NCI-H82 treated with DMSO at 0.1 percent for 48 hours (cell line): ENCODE measurements at regions not wholly inside any gene's neighbourhood (a gene's known extent, or its start where the extent isn't known, plus 50 kb on each side); places are given as distances from the start of the nearest gene placed in this dataset.

Experiments
- DNase-seq: peaks from one replicate; lab custom pipeline; 2025; ENCODE audit not compliant: unreplicated experiment; lab: John Stamatoyannopoulos, UW

- no peak for DNase-seq
These were observed 52.4 kb upstream of the WDR26 start for GRCh38 chr1:224486801-224487583.

DNA sequence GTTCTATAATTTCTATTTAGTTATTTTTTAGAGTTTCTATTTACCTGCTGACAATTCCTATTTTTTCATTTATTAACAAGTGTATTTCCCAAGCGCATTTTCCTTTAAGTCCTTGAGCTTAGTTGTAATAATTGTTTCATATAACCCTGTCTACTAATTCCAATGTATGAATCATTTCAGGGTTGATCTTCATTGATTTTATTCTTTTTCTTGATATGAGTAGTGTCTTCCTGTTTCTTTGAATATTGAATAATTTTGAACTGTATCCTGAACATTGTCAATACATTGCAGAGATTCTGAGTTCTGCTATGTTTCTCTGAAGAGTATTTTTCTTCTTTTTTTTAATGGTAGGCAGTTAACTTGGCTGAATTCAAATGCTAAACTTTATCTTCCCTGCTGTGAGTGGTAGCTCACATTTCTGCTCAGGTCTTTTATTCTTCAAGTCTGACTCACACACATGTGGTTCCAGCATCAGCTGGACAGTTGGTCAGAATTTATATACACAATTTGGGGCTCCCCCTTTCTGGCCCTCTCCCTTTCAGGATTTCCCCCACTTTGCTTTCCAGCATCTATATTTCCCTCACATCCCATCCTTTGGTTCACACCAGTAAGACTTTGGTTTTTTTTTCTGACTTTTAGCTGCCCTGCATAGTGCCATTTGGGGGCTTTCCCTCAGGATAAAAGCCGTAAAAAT is 54.4 kb upstream of the WDR26 start:
- DNase-seq, result no peak

GRCh38 chr1:224489534-224490365 is 55.2 kb upstream of the WDR26 start:
- DNase-seq, result no peak

DNA sequence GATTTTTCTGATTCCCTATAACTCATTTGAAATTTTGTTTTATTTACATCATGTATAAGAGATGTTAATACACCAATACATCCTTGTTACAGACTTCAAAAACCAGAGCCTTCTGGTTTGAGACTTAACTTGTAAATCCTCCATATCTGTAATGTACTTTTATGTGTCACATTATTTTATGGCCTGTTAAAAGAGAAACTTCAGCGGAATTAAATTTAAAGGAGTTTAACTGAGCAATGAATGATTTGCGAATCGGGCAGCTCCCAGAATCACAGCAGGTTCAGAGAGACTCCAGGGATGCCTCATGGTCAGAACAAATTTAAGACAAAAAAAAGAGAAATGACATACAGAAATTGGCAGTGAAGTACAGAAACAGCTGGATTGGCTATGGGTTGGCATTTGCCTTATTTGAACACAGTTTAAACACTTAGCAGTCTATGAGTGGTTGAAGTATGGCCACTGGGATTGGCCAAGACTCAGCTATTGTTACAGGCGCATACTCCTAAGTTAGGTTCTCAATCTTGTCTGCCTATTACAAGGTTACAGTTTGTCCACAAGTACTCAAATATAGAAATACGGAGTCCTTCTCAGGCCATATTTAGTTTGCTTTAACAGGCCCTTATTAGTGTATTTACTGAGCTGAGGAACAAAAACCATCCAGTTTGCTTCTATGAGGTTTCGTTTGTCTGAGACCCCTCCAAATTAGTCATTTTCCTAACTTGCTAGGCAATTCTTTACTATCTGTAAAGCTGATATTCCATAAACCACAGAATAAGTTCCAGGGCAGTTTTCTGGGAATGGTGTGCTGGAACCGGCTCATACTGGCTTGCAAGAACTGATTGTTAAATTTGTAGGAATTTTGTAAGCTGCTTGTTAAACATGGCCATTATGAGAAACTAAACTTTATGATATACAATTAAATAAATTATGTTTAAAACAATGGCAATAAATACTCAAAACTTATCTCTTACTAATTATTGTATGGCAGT is 56.2 kb upstream of the WDR26 start:
- no peak for DNase-seq

DNA sequence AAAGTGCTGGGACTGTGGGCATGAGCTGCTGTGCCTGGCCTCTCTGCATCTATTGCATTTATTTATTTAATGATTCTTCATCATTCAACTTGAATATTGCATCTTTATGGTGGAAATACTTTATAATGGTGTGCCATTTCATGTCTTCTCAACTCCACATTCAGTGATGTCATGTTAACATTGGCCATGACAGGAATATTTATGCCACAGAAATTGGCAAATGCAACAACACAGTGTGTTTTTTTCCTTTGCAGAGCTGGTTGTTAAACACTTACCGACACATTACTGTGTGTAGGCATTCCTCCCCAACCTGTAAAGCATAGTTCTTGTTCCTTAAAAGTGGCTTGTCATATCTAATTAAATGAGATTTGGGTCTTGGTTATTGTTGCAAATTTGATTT is 57.4 kb upstream of the WDR26 start:
- no peak for DNase-seq

- DNase-seq, result peak; percentile 23
These were observed 58.0 kb upstream of the WDR26 start for GRCh38 chr1:224492632-224493031.

DNA sequence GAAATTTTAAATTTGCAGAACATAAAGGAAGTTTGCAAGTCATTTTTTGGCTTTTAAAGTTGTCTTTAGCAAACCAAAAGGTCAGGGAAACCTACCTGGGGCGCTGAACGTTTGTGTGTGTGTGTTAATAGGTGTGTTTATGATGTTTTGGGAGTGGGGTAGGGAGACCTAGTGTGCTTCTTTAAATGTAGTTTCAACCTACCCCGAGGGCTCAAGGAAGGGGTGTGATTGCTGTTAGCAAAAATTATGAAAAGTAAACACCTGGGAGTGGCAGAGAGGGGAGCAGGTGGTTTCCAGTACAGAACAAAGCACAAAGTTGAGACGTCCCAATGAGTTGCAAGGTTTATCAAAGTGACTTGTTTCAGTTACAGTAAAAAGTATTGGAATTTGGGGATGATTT is 58.7 kb upstream of the WDR26 start:
- no peak for DNase-seq

GRCh38 chr1:224494343-224494742 is 59.7 kb upstream of the WDR26 start:
- no peak for DNase-seq

GRCh38 chr1:224495866-224496265 is 61.3 kb upstream of the WDR26 start:
- no peak for DNase-seq

- no peak for DNase-seq
These were observed 62.2 kb upstream of the WDR26 start for GRCh38 chr1:224496826-224497225.

- peak; percentile 27 for DNase-seq
These were observed 63.3 kb upstream of the WDR26 start for GRCh38 chr1:224497714-224498573.

GRCh38 chr1:224498574-224499170 is 64.1 kb upstream of the WDR26 start:
- no peak for DNase-seq

- peak; percentile 28 for DNase-seq
These were observed 64.6 kb upstream of the WDR26 start for GRCh38 chr1:224499204-224499603.

DNA sequence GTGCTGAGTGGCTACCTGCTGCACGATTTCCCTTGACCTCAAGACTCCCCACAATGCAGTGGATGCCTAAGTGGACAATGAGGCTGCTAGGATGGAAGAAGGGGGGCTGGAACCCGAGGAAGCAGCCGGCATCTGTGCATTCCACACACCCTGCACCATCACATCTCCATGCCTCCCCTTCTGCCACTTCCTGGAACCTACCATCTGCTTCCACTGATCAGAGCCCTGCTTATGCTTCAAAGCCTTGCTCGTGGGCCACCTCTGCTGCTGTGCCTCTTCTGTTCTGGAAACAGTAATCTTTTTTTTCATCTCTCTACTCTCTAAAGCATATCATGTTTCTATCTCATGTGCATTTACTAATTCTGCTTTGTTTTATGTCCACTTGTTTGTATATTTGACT is 66.2 kb upstream of the WDR26 start:
- DNase-seq, result no peak

DNA sequence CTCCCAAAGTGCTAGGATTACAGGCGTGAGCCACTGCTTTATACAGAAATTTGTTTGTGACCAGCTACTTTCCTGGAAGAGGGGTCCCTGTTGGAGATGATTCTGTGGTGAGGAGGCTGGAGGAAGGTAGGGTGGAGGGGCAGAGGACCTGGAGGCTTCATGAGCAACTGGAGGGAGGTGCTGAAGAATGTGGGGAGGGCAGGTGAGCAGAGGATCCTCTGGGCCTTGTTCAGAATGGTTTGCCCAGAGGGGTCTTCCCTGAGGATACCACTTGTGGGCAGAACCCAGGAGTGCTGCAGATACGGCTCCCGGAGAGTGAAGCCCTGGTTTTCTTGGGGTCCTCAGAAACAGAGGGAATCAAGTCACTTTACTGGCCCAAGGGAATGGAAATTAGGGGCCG is 67.2 kb upstream of the WDR26 start:
- DNase-seq, result no peak

- no peak for DNase-seq
These were observed 68.0 kb upstream of the WDR26 start for GRCh38 chr1:224502459-224503160.

- peak; percentile 74 for DNase-seq
These were observed 68.8 kb upstream of the WDR26 start for GRCh38 chr1:224503161-224504118.
